Fibroblast of lung (primary cell): ENCODE measurements at regions not wholly inside any gene's neighbourhood (a gene's known extent, or its start where the extent isn't known, plus 50 kb on each side); places are given as distances from the start of the nearest gene placed in this dataset.

Experiments used
- EZH2 ChIP-seq: IDR thresholded peaks from 2 replicates; pipeline ENCODE4 v1.5.1; 2012; ENCODE audit warnings: low read length, control low read depth, mild to moderate bottlenecking; ENCODE audit errors: missing control alignments
- TF ChIP-seq, protein P1 (sequence below), 2 donors: IDR thresholded peaks in 1 of 2; conservative IDR thresholded peaks in 1 of 2; 1 replicate in 1 of 2; 2 replicates in 1 of 2; pipeline ENCODE4 v1.5.1; 2011 to 2012; ENCODE audit warnings: low read length in 2 of 2, control low read depth in 1 of 2, inconsistent platforms in 1 of 2, low read depth in 1 of 2, mild to moderate bottlenecking in 1 of 2

DNA sequence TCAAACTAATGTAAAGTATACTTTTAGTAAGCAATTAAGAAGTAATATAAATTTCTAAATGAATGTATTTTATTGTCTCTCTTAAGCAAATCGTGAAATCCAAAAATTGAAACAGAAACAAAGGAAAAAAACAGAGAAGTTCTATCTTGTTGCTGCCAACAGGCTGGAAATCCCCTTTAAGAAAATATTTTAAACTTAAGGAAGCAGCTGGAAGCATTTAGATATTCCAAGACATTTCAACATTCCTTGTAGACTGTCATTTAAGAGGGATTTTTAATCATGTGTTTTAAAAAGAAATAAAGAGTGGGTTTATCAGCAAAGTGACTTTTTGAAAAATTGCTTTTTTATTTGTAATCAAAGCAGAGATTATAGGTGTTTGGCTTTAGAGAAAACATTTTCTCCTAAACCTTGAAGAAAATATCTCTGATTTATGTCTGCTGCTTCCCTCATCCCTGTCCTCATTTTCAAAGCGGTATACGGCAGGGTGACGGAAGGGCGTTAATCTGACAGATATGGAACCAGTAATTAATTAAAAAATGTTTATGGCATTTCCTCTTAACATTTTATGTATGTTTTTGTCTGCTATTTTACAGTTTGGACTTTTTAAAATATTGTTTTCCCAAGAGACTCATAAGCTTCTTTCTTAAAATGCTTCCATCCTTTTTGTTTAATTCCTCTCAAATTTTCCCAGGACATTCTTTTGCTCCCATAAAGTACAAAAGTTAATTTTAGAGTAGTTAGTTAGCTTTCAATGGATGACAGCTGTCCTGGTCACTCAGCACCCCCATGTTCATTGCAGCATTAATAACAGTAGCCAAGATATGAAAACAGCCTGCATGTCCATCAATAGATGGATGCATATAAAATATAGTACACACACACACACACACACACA lies 245.6 kb downstream of the LURAP1L start:
- TF ChIP-seq, protein P1, sequence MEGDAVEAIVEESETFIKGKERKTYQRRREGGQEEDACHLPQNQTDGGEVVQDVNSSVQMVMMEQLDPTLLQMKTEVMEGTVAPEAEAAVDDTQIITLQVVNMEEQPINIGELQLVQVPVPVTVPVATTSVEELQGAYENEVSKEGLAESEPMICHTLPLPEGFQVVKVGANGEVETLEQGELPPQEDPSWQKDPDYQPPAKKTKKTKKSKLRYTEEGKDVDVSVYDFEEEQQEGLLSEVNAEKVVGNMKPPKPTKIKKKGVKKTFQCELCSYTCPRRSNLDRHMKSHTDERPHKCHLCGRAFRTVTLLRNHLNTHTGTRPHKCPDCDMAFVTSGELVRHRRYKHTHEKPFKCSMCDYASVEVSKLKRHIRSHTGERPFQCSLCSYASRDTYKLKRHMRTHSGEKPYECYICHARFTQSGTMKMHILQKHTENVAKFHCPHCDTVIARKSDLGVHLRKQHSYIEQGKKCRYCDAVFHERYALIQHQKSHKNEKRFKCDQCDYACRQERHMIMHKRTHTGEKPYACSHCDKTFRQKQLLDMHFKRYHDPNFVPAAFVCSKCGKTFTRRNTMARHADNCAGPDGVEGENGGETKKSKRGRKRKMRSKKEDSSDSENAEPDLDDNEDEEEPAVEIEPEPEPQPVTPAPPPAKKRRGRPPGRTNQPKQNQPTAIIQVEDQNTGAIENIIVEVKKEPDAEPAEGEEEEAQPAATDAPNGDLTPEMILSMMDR (conservative IDR thresholded peaks at IDR 0.05 in 1 of 2, IDR thresholded peaks at IDR 0.05 in 1 of 2; ENCODE audit: low read depth in 1 of 2, low read length in 2 of 2), result no peak
- no peak for TF ChIP-seq EZH2
